Sigmoid colon (tissue), 6 donors: ENCODE measurements at regions not wholly inside any gene's neighbourhood (a gene's known extent, or its start where the extent isn't known, plus 50 kb on each side); places are given as distances from the start of the nearest gene placed in this dataset.

Source experiments
- DNase-seq: peaks from one replicate; pipeline ENCODE4 v3.0.0-alpha.2; 2019
- H3K27ac ChIP-seq, 4 donors: fragments of 200-600 bp; sonication (generic); one replicate each; pipeline ENCODE4 v1.5.1; 2016 to 2019; ENCODE audit warnings: mild to moderate bottlenecking in 1 of 4
- H3K27me3 ChIP-seq, 3 donors: fragments of 200-600 bp; sonication (generic); one replicate each; pipeline ENCODE4 v1.5.1; 2019; ENCODE audit warnings: mild to moderate bottlenecking in 1 of 3
- H3K36me3 ChIP-seq, 4 donors: fragments of 200-600 bp; sonication (generic); one replicate each; pipeline ENCODE4 v1.5.1; 2016 to 2019
- H3K4me1 ChIP-seq, 4 donors: fragments of 200-600 bp; sonication (generic); one replicate each; pipeline ENCODE4 v1.5.1; 2017 to 2019
- H3K4me3 ChIP-seq, 4 donors: fragments of 200-600 bp; sonication (generic); one replicate each; pipeline ENCODE4 v1.5.1; 2017 to 2019; ENCODE audit warnings: mild to moderate bottlenecking in 2 of 4, moderate library complexity in 1 of 4
- H3K9me3 ChIP-seq, 4 donors: fragments of 200-600 bp in 3 of 4; sonication (generic) in 3 of 4; one replicate each; pipeline versions ENCODE4 v1.5.1 to v1.6.1; 2013 to 2019
- CTCF ChIP-seq, 4 experiments: fragments of 450-650 bp in 3 of 4; fragments of 200-600 bp in 1 of 4; IDR thresholded peaks; one replicate each; pipeline ENCODE4 v1.5.1; 2016 to 2019; ENCODE audit warnings: antibody characterized with exemption in 4 of 4, mild to moderate bottlenecking in 3 of 4, moderate library complexity in 2 of 4
- EP300 ChIP-seq, 4 donors: sonication (generic); formaldehyde crosslinking; IDR thresholded peaks; one replicate each; pipeline ENCODE4 v1.6.1; 2017; ENCODE audit warnings: antibody characterized with exemption in 4 of 4
- POLR2A ChIP-seq, 2 donors: fragments of 450-650 bp; IDR thresholded peaks; one replicate each; pipeline ENCODE4 v1.6.1; 2016; ENCODE audit warnings: antibody characterized with exemption in 2 of 2, mild to moderate bottlenecking in 2 of 2, moderate library complexity in 2 of 2
- POLR2AphosphoS5 ChIP-seq, 4 donors: sonication (generic); formaldehyde crosslinking; IDR thresholded peaks; one replicate each; pipeline ENCODE4 v1.6.1; 2017; ENCODE audit warnings: antibody characterized with exemption in 4 of 4
- WGBS, 2 donors: extraction: QIAGEN DNeasy Blood & Tissue Kit; methylation state at CpG; one replicate each; pipeline ENCODE4 v1.1.7; 2013; 5-methylcytosine and 5-hydroxymethylcytosine counted together
- intact Hi-C: fragments of 100-400 bp; cut with DNase I; formaldehyde crosslinking; loops from one replicate; pipeline ENCODE4 v1.15.1; 2023
- donor health status: healthy with polysubstance abuse.
- donor health status: healthy.

GRCh38 chr2:191604154-191604553 is 73.8 kb upstream of the NABP1 start:
- TF ChIP-seq POLR2AphosphoS5 (IDR thresholded peaks at IDR 0.05) (no peak), EP300 (IDR thresholded peaks at IDR 0.05) (no peak), POLR2A (IDR thresholded peaks at IDR 0.05) (no peak), CTCF (IDR thresholded peaks at IDR 0.05) (no peak)
- Histone ChIP-seq H3K9me3 (no peaks in the 10 kb centered on the region), H3K4me3 (no peak overlapping the region), H3K27ac (no peak overlapping the region), H3K36me3 (no peaks in the 10 kb centered on the region), H3K4me1 (no peaks in the 10 kb centered on the region), H3K27me3 (no peaks in the 10 kb centered on the region)
- no peak for DNase-seq
- intact Hi-C loops, result no loop called here
- 90% methylated on average over 4 of the region's 4 CpGs for WGBS, 2 donors

GRCh38 chr2:191607096-191607495 is 70.8 kb upstream of the NABP1 start:
- Histone ChIP-seq H3K4me3 (no peak overlapping the region), H3K27me3 (no peaks in the 10 kb centered on the region), H3K9me3 (no peaks in the 10 kb centered on the region), H3K27ac (no peak overlapping the region), H3K36me3 (no peaks in the 10 kb centered on the region), H3K4me1 (peaks cover 0 to 4% (median 0%) of the 10 kb centered on the region in 4 donors)
- 90 to 92% methylated on average over 1 of the region's 1 CpG for WGBS, 2 donors
- intact Hi-C loops, result no loop called here
- DNase-seq, result no peak
- no peak for TF ChIP-seq POLR2A (IDR thresholded peaks at IDR 0.05)
- no peak for TF ChIP-seq EP300 (IDR thresholded peaks at IDR 0.05)
- no peak for TF ChIP-seq POLR2AphosphoS5 (IDR thresholded peaks at IDR 0.05)
- no peak for TF ChIP-seq CTCF (IDR thresholded peaks at IDR 0.05)

- Histone ChIP-seq H3K4me1 (peaks cover 0 to 8% (median 0%) of the 10 kb centered on the region in 4 donors), H3K27me3 (no peaks in the 10 kb centered on the region), H3K27ac (no peak overlapping the region), H3K9me3 (no peaks in the 10 kb centered on the region), H3K36me3 (no peaks in the 10 kb centered on the region), H3K4me3 (no peak overlapping the region)
- no peak for DNase-seq
- intact Hi-C loops, result no loop called here
- TF ChIP-seq CTCF (IDR thresholded peaks at IDR 0.05) (no peak), POLR2A (IDR thresholded peaks at IDR 0.05) (no peak), POLR2AphosphoS5 (IDR thresholded peaks at IDR 0.05) (no peak), EP300 (IDR thresholded peaks at IDR 0.05) (no peak)
These were observed 67.2 kb upstream of the NABP1 start for GRCh38 chr2:191610756-191611155.

- WGBS, 2 donors, result 73 to 88% methylated on average over 3 of the region's 3 CpGs
- no peak overlapping the region for H3K4me3 ChIP-seq
- H3K27ac ChIP-seq, result no peak overlapping the region
- DNase-seq, result no peak
- H3K9me3 ChIP-seq, result no peaks in the 10 kb centered on the region
- H3K4me1 ChIP-seq, result peaks cover 0 to 8% (median 0%) of the 10 kb centered on the region in 4 donors
- H3K36me3 ChIP-seq, result no peaks in the 10 kb centered on the region
- no peaks in the 10 kb centered on the region for H3K27me3 ChIP-seq
- intact Hi-C loops, result no loop called here
- TF ChIP-seq POLR2A (IDR thresholded peaks at IDR 0.05), result no peak
- TF ChIP-seq POLR2AphosphoS5 (IDR thresholded peaks at IDR 0.05), result no peak
- TF ChIP-seq CTCF (IDR thresholded peaks at IDR 0.05), result no peak
- no peak for TF ChIP-seq EP300 (IDR thresholded peaks at IDR 0.05)
These were observed 66.3 kb upstream of the NABP1 start for GRCh38 chr2:191611614-191612013.

GRCh38 chr2:191612496-191612895 is 65.4 kb upstream of the NABP1 start:
- TF ChIP-seq EP300 (IDR thresholded peaks at IDR 0.05) (no peak), POLR2AphosphoS5 (IDR thresholded peaks at IDR 0.05) (no peak), POLR2A (IDR thresholded peaks at IDR 0.05) (no peak), CTCF (IDR thresholded peaks at IDR 0.05) (no peak)
- Histone ChIP-seq H3K36me3 (no peaks in the 10 kb centered on the region), H3K4me3 (no peak overlapping the region), H3K27ac (no peak overlapping the region), H3K27me3 (no peaks in the 10 kb centered on the region), H3K9me3 (no peaks in the 10 kb centered on the region), H3K4me1 (peaks cover 0 to 8% (median 0%) of the 10 kb centered on the region in 4 donors)
- DNase-seq, result no peak
- WGBS, 2 donors, result 94% methylated on average over 1 of the region's 1 CpG
- intact Hi-C loops, result no loop called here
